ENCODE measurements at regions not wholly inside any gene's neighbourhood (a gene's known extent, or its start where the extent isn't known, plus 50 kb on each side); places are given as distances from the start of the nearest gene placed in this dataset.

GRCh38 chr7:98557538-98558031 is 59.5 kb upstream of the NPTX2 start:
- H3K4me3 ChIP-seq: no peak overlapping the region
- WGBS: 66% methylated on average over 11 of the region's 11 CpGs

DNA sequence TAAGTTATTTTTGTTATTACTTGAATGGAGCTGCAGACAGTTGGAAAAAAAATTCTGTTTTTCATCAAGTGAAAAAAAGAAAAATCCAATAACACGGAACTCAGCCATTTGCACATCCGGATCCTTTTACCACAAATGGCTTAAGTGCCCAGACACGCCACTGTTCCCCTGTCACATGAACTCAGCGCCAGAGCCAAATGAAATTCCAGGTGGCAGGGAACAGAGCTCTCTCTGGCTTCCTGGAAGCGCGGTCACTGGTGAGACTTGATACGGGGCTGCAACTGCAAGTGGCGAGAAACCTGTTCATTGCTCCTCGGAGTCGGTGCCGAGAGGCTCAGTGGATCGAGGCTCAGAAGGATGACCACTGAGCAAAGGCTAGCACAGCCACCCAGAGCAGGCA is 60.8 kb upstream of the NPTX2 start:
- no peaks in the 10 kb centered on the region for H3K27me3 ChIP-seq
- WGBS: 67% methylated on average over 12 of the region's 12 CpGs
- TF ChIP-seq EP300 (IDR thresholded peaks at IDR 0.05) (no peak), POLR2AphosphoS5 (IDR thresholded peaks at IDR 0.05) (no peak), POLR2A (IDR thresholded peaks at IDR 0.05) (no peak)
- TF ChIP-seq, protein P1, sequence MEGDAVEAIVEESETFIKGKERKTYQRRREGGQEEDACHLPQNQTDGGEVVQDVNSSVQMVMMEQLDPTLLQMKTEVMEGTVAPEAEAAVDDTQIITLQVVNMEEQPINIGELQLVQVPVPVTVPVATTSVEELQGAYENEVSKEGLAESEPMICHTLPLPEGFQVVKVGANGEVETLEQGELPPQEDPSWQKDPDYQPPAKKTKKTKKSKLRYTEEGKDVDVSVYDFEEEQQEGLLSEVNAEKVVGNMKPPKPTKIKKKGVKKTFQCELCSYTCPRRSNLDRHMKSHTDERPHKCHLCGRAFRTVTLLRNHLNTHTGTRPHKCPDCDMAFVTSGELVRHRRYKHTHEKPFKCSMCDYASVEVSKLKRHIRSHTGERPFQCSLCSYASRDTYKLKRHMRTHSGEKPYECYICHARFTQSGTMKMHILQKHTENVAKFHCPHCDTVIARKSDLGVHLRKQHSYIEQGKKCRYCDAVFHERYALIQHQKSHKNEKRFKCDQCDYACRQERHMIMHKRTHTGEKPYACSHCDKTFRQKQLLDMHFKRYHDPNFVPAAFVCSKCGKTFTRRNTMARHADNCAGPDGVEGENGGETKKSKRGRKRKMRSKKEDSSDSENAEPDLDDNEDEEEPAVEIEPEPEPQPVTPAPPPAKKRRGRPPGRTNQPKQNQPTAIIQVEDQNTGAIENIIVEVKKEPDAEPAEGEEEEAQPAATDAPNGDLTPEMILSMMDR (IDR thresholded peaks at IDR 0.05): no peak
- DNase-seq (ENCODE audit: low spot score in 2 of 2): no peak
- H3K4me3 ChIP-seq: no peak overlapping the region
- H3K36me3 ChIP-seq: no peaks in the 10 kb centered on the region
- H3K27ac ChIP-seq: no peak overlapping the region
- no peaks in the 10 kb centered on the region for H3K4me1 ChIP-seq
- H3K9me3 ChIP-seq: peaks cover 15% of the 10 kb centered on the region

More at GRCh38 chr7:98557538-98558031, 59.5 kb upstream of the NPTX2 start:
- no peak for DNase-seq (ENCODE audit: low spot score in 2 of 2)
- Histone ChIP-seq H3K27ac (no peak overlapping the region), H3K4me1 (no peaks in the 10 kb centered on the region), H3K9me3 (peaks cover 4% of the 10 kb centered on the region), H3K36me3 (no peaks in the 10 kb centered on the region), H3K27me3 (no peaks in the 10 kb centered on the region)
- TF ChIP-seq, protein P1 (IDR thresholded peaks at IDR 0.05): no peak
- no peak for TF ChIP-seq POLR2A (IDR thresholded peaks at IDR 0.05)

DNA sequence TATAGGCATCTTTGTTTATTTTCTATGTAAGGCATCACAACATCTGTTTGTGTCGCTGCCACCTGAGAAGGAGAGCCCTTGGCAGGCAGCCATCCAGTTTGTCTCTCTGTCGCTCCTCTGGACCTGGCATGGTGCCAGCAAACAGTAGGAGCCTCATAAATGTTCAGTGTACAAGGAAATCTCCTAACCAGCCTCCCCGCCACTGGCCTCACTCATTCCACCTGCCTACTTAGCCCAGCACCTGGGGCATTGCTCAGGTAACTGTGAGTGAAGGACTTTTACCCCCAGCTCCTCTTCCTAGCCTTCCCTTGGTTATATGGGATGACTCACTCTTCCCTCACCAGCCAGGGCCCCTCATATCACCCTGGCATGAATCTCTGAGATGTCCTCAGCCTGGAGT is 61.7 kb upstream of the NPTX2 start:
- no peak overlapping the region for H3K4me3 ChIP-seq
- no peaks in the 10 kb centered on the region for H3K27me3 ChIP-seq
- H3K4me1 ChIP-seq: no peaks in the 10 kb centered on the region
- peaks cover 15% of the 10 kb centered on the region for H3K9me3 ChIP-seq
- no peak for DNase-seq (ENCODE audit: low spot score in 2 of 2)
- no peak overlapping the region for H3K27ac ChIP-seq
- TF ChIP-seq EP300 (IDR thresholded peaks at IDR 0.05) (no peak), POLR2AphosphoS5 (IDR thresholded peaks at IDR 0.05) (no peak), POLR2A (IDR thresholded peaks at IDR 0.05) (no peak)
- TF ChIP-seq, protein P1 (IDR thresholded peaks at IDR 0.05): no peak
- WGBS: 68% methylated on average over 3 of the region's 3 CpGs
- H3K36me3 ChIP-seq: no peaks in the 10 kb centered on the region

GRCh38 chr7:98553666-98554065 is 63.4 kb upstream of the NPTX2 start:
- H3K4me3 ChIP-seq: no peak overlapping the region
- no peak for DNase-seq (ENCODE audit: low spot score in 2 of 2)
- TF ChIP-seq EP300 (IDR thresholded peaks at IDR 0.05): no peak
- TF ChIP-seq, protein P1 (IDR thresholded peaks at IDR 0.05): no peak
- 48% methylated on average over 7 of the region's 7 CpGs for WGBS
- no peak overlapping the region for H3K27ac ChIP-seq
- H3K36me3 ChIP-seq: no peaks in the 10 kb centered on the region
- H3K4me1 ChIP-seq: no peaks in the 10 kb centered on the region
- H3K27me3 ChIP-seq: no peaks in the 10 kb centered on the region
- peaks cover 15% of the 10 kb centered on the region for H3K9me3 ChIP-seq

- H3K9me3 ChIP-seq: peaks cover 15% of the 10 kb centered on the region
- WGBS: 14% methylated on average over 9 of the region's 9 CpGs
- no peak overlapping the region for H3K4me3 ChIP-seq
- H3K4me1 ChIP-seq: no peaks in the 10 kb centered on the region
- no peaks in the 10 kb centered on the region for H3K36me3 ChIP-seq
- DNase-seq (ENCODE audit: low spot score in 2 of 2): no peak
- no peak overlapping the region for H3K27ac ChIP-seq
- no peaks in the 10 kb centered on the region for H3K27me3 ChIP-seq
- no peak for TF ChIP-seq POLR2AphosphoS5 (IDR thresholded peaks at IDR 0.05)
- TF ChIP-seq, protein P1 (IDR thresholded peaks at IDR 0.05): no peak
- TF ChIP-seq EP300 (IDR thresholded peaks at IDR 0.05): no peak
- no peak for TF ChIP-seq POLR2A (IDR thresholded peaks at IDR 0.05)
These were observed 65.3 kb upstream of the NPTX2 start for GRCh38 chr7:98551611-98552273.
